ENCODE measurements at regions not wholly inside any gene's neighbourhood (a gene's known extent, or its start where the extent isn't known, plus 50 kb on each side); places are given as distances from the start of the nearest gene placed in this dataset.

DNA sequence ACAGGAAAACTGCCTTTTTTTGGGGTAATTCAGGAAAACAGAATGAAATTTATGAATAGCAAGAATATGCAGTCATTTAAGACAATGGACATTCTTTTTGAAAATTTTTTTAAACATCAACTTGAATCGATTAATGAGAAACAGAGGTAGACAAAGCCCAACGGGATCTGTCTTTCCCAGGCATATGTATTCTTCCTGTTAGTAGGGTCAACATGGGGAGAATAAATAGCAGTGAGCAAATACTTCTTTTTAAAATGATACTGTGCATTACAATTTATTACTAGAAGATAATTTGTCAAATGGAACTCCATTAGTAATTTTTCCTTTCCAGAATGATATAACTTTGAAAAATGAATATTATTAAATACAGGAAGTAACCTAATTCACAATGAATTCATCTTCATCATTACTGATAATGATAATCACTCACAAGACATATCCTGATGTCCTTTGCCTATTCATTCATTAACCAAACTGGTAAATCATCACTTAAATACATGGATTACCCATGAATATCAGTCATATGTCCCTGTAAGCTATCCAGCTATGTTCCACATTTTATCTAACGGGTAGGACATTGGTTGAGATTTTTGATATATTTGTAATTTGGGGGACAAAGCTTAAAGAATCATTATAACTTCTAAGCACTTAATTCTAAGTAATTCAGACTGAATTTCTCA lies 209.2 kb upstream of the CDIN1 start:
- no peak for TF ChIP-seq POLR2A (IDR thresholded peaks at IDR 0.05; ENCODE audit: borderline replicate concordance, extremely low read depth, insufficient read depth, insufficient read length)
- no peak for TF ChIP-seq CTCF (IDR thresholded peaks at IDR 0.05 in 2 of 3, conservative IDR thresholded peaks at IDR 0.05 in 1 of 3; ENCODE audit: borderline replicate concordance in 1 of 3, insufficient read depth in 1 of 3, low read depth in 2 of 3, low read length in 2 of 3)
- TF ChIP-seq CBX3 (IDR thresholded peaks at IDR 0.05; ENCODE audit: low read depth): no peak
- no peak for TF ChIP-seq POLR2AphosphoS5 (IDR thresholded peaks at IDR 0.05; ENCODE audit: low read depth, low read length)

Data from HCT116 (cell line).